Fibroblast of villous mesenchyme (primary cell): ENCODE measurements at regions not wholly inside any gene's neighbourhood (a gene's known extent, or its start where the extent isn't known, plus 50 kb on each side); places are given as distances from the start of the nearest gene placed in this dataset.

Experiments
- DNase-seq: peaks from one replicate; pipeline ENCODE4 v3.0.0-alpha.2; 2010; ENCODE audit warnings: low read depth
- H3K4me3 ChIP-seq: 2 replicates; pipeline ENCODE4 v1.5.1; 2011; ENCODE audit warnings: low read depth, mild to moderate bottlenecking, low read length
- TF ChIP-seq, protein P1 (sequence below): IDR thresholded peaks from 2 replicates; pipeline ENCODE4 v1.5.1; 2012; ENCODE audit warnings: low read depth, mild to moderate bottlenecking, low read length; ENCODE audit not compliant: insufficient read depth

- no peak for DNase-seq
- TF ChIP-seq, protein P1, sequence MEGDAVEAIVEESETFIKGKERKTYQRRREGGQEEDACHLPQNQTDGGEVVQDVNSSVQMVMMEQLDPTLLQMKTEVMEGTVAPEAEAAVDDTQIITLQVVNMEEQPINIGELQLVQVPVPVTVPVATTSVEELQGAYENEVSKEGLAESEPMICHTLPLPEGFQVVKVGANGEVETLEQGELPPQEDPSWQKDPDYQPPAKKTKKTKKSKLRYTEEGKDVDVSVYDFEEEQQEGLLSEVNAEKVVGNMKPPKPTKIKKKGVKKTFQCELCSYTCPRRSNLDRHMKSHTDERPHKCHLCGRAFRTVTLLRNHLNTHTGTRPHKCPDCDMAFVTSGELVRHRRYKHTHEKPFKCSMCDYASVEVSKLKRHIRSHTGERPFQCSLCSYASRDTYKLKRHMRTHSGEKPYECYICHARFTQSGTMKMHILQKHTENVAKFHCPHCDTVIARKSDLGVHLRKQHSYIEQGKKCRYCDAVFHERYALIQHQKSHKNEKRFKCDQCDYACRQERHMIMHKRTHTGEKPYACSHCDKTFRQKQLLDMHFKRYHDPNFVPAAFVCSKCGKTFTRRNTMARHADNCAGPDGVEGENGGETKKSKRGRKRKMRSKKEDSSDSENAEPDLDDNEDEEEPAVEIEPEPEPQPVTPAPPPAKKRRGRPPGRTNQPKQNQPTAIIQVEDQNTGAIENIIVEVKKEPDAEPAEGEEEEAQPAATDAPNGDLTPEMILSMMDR: no peak
Measured at GRCh38 chr6:163840880-163841279, 426.4 kb downstream of the QKI start.

GRCh38 chr6:163839296-163839695 is 424.8 kb downstream of the QKI start:
- no peak for DNase-seq
- TF ChIP-seq, protein P1: no peak
- no peak overlapping the region for H3K4me3 ChIP-seq

More at GRCh38 chr6:163840880-163841279, 426.4 kb downstream of the QKI start:
- no peak overlapping the region for H3K4me3 ChIP-seq

GRCh38 chr6:163837691-163838431 is 423.3 kb downstream of the QKI start:
- TF ChIP-seq, protein P1: no peak
- peak; percentile 29 for DNase-seq

GRCh38 chr6:163836876-163837690 is 422.6 kb downstream of the QKI start:
- TF ChIP-seq, protein P1: no peak
- no peak for DNase-seq
- peak overlapping the region; percentile 20 for H3K4me3 ChIP-seq

More at GRCh38 chr6:163837691-163838431, 423.3 kb downstream of the QKI start:
- H3K4me3 ChIP-seq: peak overlapping the region; percentile 20

DNA sequence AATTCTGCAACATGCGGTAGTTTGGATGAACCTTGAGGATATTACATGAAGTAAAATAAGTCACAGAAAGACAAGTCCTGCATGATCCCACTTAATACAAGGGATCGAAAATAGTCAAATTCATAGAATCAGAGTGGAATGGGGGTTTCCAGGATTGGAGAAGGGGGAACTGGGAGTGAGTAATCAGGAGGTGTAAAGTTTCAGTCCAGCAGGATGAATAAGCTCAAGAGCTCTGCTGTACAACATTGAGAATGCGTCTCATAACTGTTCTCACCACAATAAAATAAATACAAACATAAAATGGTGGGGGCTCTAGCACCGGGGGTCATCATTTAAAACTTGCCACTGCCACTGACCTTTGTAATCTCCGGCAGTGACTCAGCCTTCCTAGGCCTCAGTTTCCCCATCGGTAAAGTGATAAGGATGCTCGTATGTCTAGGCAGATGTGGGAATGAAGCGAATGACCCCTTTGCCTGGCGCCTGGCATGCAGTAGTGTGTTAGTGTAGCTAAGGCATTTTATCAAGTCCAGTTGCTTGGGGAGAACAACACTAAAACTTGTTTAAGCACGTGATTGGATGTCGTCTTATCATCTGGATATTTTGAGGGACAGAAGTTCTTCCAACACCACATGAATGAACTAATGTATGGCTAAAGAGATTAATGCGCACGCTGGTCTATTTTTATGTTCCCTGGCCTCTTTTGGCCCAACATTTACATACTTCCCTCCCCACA is 421.1 kb downstream of the QKI start:
- H3K4me3 ChIP-seq: no peak overlapping the region
- no peak for DNase-seq
- TF ChIP-seq, protein P1: no peak

GRCh38 chr6:163834226-163834970 is 419.9 kb downstream of the QKI start:
- TF ChIP-seq, protein P1: no peak
- H3K4me3 ChIP-seq: no peak overlapping the region
- DNase-seq: no peak
